Activated T-cell treated with anti-CD3 and anti-CD28 coated beads for 4 hours (primary cell): ENCODE measurements at regions not wholly inside any gene's neighbourhood (a gene's known extent, or its start where the extent isn't known, plus 50 kb on each side); places are given as distances from the start of the nearest gene placed in this dataset.

Experiments
- DNase-seq: peaks from one replicate; pipeline ENCODE4 v3.0.0-alpha.2; 2020

- no peak for DNase-seq
Observed at GRCh38 chr15:60096157-60096556, 92.0 kb downstream of the FOXB1 start.

- no peak for DNase-seq
Observed at GRCh38 chr15:60101416-60101815, 97.3 kb downstream of the FOXB1 start.

DNA sequence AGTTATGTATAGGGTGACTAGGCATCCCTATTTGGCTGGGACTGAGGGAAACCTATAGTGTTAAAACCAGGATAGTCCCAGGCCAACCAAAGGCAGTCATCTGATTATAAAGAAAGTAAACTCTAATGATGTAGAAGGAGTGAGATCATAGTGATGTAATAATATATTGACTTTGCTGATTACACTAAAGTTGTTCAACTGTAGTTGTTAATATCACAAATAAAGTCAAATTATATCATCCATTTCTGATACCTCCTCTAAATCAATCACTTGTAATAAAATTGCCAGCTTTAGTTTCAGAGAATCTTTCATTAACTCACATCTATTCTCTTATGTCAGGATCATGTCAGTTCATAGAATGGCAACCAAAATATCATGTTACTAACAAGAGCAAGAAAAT, 98.6 kb downstream of the FOXB1 start:
- no peak for DNase-seq

GRCh38 chr15:60110909-60111308, 106.8 kb downstream of the FOXB1 start:
- DNase-seq = no peak

DNA sequence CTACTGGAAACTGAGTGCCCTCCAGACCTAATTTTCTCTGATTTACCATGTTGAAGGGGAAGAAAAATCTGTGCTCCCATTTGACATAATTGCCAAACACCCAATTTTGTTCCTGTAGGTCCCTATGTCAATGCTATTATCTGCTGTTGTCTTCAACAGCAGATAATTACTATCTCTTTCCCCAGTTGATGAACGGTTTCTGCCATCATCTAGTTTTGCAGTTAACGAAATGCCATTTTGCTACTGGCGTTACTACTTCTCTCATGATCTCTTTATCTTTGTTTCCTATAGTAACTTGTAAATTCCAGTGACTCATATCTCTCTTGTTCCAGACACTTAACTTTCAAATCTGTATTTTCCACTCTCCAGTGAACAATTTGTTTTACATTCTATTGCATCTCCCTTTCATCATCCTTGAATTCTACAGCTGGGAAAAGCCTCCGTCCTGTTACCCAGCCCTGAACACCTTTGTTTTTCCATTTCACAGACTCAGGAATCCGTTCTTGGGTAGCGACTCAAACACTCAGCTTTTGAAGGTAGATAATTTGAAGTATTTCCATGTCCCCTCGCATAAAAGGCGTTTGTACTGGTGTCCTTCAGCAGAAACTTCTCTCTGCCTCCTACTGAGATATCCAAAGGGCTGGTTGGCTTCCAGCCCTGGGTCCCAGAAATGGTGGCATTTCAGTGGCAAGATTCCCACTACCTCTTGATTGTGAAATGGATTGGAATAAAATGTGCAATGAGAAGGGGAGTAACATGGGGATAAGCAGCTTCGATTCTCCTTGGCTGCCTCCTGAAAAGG, 111.7 kb downstream of the FOXB1 start:
- DNase-seq = no peak

DNA sequence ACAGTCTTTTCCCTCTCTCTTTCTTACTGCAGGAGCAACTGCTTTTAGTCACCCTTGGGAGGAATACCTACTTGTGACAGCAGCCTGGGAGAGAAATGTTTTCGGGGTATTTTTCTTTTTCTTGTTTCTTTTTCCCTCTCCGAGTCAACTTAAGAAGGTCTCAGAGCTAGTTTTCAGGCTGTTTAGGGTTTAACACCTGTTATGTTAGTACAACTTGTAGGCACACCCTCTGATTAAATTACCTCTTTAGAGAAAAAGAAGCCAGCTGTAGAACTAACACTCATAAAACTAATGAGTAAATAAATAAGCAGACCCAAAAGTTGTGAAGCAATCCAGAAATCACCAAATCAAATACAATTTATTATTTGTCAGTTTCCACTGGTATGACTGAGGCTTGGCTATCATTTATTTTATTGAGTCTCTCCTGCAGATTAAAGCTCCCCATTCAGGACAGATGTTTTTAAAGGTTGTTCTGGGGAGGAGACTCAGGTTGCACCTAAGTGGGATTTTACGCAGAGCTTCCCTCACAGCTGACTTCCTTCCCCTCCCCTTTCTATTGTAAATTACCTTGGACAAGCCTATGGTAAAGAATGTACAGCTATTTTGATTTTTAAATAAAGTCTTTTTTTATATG, 112.5 kb downstream of the FOXB1 start:
- DNase-seq = no peak

DNA sequence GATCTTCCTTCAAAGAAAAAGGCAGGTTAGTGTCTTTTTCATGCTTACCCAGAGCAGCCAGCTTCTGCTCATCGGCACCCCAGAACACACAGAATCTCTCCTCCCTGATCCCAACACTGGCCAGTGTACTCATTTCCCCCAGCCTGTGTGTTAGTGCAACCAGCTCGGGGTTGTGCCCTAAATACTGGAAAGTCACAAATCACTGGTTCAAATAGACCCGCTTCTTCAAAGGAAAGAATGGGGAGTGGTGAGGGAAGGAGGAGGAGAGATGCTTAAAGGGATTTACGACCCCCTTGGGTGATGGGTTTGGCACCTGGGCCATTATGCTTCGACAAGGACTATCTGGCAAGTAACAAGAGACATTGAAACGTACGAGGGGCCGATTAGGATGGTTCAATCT, 114.0 kb downstream of the FOXB1 start:
- no peak for DNase-seq

DNA sequence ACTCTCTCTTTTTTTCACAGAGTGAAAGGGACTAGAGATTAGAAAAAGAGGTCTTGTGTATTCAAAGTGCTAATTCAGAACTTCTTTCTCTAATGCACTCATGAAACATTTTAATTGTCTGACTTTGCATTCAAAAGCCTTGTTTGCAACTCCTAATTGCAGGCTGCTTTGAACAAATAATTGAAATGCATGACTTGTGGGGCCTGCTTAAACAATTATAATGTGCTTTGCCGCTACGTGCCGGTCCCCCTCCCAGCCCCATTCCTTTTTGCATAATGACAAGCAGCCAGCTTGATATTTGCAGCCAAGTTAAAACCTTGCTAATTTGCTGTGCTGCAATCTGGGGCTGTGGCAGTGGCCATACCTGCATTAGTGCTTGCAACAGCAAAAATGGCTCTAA, 114.5 kb downstream of the FOXB1 start:
- no peak for DNase-seq

DNA sequence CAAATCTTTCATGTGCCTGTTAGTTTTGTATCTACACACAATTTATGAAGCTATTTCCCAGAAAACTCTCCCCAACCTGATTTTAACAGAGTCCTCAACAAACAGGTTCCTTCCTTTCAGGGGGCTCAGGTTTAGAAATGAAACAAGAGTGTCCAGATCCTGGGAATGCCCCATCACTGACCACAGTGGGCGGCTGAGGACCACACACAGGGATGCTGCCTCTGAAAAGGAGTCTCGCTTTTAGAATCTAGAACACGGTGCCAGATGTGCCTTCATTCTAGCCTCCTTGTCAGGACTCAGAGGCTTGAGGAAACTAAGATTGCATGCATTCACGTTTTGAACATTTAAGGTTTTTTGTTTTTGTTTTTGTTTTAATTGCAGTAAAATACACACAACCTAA, 115.0 kb downstream of the FOXB1 start:
- DNase-seq = no peak

GRCh38 chr15:60120100-60120499, 116.0 kb downstream of the FOXB1 start:
- no peak for DNase-seq

DNA sequence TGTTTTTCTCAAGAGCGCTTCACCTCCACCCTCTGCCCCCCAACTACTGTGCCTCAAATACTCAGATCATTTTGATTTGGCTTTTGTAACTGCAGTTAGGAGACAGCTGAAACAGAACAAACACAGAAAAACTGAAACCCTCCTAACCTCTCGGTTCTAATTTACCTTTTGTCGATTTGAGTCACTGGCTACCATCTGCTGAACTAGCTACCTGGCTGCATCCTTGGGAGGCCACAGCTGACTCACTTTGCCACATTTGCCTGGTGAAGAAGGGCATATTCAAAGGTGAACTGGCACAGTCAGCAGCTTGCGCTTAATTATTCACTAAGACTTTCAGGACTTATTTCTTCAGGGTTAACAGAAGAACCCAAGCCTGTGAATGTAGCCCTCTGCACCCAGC, 117.7 kb downstream of the FOXB1 start:
- no peak for DNase-seq

GRCh38 chr15:60122691-60123090, 118.6 kb downstream of the FOXB1 start:
- DNase-seq = no peak

- DNase-seq = no peak
Observed at GRCh38 chr15:60124460-60125070, 120.5 kb downstream of the FOXB1 start.

- no peak for DNase-seq
Observed at GRCh38 chr15:60125334-60125733, 121.2 kb downstream of the FOXB1 start.

- DNase-seq = no peak
Observed at GRCh38 chr15:60126200-60126599, 122.1 kb downstream of the FOXB1 start.

- no peak for DNase-seq
Observed at GRCh38 chr15:60126661-60127060, 122.5 kb downstream of the FOXB1 start.

GRCh38 chr15:60128000-60128376, 123.9 kb downstream of the FOXB1 start:
- no peak for DNase-seq

DNA sequence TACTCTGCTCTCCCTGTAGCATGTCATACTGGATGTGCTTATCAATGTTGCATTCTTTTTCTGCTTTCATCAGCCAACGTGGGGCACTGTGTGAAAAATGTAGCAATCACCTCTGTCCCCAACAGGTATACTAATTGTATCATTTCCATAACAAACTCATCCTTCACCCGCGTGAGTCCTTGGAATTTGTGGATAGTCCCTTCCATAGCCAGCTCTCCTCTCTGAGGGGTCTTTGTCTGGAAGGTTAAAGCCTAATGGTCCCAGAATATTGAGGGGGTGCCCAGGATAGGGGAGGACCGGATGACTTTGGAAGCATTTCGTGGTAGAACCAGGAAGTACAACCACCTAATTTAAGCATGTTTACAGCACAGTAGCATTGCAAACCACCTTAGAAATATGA, 124.6 kb downstream of the FOXB1 start:
- DNase-seq = no peak

GRCh38 chr15:60130398-60130797, 126.3 kb downstream of the FOXB1 start:
- DNase-seq = no peak

- DNase-seq = no peak
Observed at GRCh38 chr15:60130821-60131220, 126.7 kb downstream of the FOXB1 start.

- no peak for DNase-seq
Observed at GRCh38 chr15:60134609-60135008, 130.5 kb downstream of the FOXB1 start.

DNA sequence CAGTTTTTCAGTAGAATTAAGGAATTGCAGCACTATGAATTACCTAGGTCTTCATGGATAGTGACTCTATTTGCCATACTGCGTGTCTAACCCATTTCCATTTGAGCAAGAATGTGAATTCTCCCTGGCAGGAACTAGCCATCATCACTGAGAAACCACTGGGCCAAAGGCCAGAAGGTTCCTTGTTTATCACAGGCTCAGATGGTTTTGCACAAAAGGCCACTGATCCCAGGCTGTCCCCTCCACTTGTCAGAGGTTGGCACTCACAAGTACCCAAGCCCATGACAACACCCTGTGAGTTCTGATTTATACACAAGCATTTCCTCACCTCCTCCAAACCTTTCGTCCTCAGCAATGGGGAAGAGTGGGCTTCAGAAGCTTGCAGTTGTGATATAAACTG, 131.8 kb downstream of the FOXB1 start:
- DNase-seq = no peak

DNA sequence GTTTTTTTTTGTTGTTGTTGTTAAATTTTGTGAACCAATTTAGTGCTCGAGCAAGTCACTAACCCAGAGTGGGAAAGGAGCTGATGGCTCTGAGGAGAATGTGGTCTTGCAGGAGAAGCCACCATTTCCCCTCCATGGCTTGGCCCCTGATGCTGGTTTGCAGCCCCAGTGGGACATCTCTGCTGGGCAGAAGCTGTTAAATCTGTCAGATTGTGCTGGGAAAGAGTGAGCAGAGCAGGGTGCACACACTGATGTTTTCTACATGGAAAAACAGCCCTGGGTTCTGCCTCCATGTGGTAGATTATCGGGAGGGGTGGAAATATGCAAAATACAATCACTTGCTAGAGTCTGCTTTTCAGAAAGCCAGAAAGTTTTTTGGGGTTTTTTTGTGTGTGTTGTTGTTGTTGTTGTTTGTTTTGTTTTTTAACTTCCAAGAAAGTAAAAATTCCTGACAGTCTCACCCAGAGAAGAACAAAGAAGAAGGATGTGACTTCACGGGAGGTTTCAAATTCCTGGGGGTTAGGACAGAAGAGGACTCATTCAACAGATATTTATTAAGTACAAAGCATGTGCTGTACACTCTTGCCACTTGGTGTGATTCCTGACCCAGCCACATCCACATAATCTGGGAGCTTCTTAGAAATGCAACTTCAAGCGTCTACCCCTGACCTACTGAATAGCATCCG, 133.7 kb downstream of the FOXB1 start:
- DNase-seq = no peak
